Prostate gland (tissue), 2 donors: ENCODE measurements at regions not wholly inside any gene's neighbourhood (a gene's known extent, or its start where the extent isn't known, plus 50 kb on each side); places are given as distances from the start of the nearest gene placed in this dataset.

ENCODE experiments used
- DNase-seq: peaks from one replicate; pipeline ENCODE4 v3.0.0-alpha.2; 2019; ENCODE audit warnings: low spot score
- H3K27ac ChIP-seq, 2 donors: fragments of 200-600 bp; sonication (generic); 2 replicates each; pipeline ENCODE4 v1.5.1; 2017 to 2019
- H3K27me3 ChIP-seq: fragments of 200-600 bp; sonication (generic); replicated peaks from 2 replicates; pipeline ENCODE4 v1.5.1; 2019; ENCODE audit not compliant: insufficient read depth
- H3K36me3 ChIP-seq, 2 donors: fragments of 200-600 bp; sonication (generic); 1 replicate in 1 of 2; 2 replicates in 1 of 2; pipeline versions ENCODE4 v1.5.1 to v1.8.1; 2017 to 2019
- H3K4me1 ChIP-seq: fragments of 200-600 bp; sonication (generic); replicated peaks from 2 replicates; pipeline ENCODE4 v1.5.1; 2019
- H3K4me3 ChIP-seq, 2 donors: fragments of 200-600 bp; sonication (generic); 2 replicates each; pipeline ENCODE4 v1.5.1; 2017 to 2019
- H3K9me3 ChIP-seq: fragments of 200-600 bp; sonication (generic); 2 replicates; pipeline ENCODE4 v1.5.1; 2017
- POLR2A ChIP-seq: fragments of 450-650 bp; IDR thresholded peaks from one replicate; pipeline ENCODE4 v1.6.1; 2016; ENCODE audit warnings: antibody characterized with exemption, mild to moderate bottlenecking
- POLR2AphosphoS5 ChIP-seq: sonication (generic); formaldehyde crosslinking; IDR thresholded peaks from one replicate; pipeline ENCODE4 v1.6.1; 2017; ENCODE audit warnings: antibody characterized with exemption
- WGBS: methylation state at CpG from one replicate; pipeline ENCODE4 v1.1.5; 2018; 5-methylcytosine and 5-hydroxymethylcytosine counted together
- intact Hi-C: fragments of 100-400 bp; cut with DNase I; formaldehyde crosslinking; loops from one replicate; pipeline ENCODE4 v1.14.2; 2022
- TF ChIP-seq, protein P1 (sequence below), 4 experiments: fragments of 200-600 bp in 2 of 4; fragments of 450-650 bp in 2 of 4; sonication (generic) in 2 of 4; IDR thresholded peaks; 1 replicate in 3 of 4; 2 replicates in 1 of 4; pipeline ENCODE4 v1.5.1; 2016 to 2019; ENCODE audit warnings: antibody characterized with exemption in 4 of 4, mild to moderate bottlenecking in 2 of 4, moderate library complexity in 2 of 4

DNA sequence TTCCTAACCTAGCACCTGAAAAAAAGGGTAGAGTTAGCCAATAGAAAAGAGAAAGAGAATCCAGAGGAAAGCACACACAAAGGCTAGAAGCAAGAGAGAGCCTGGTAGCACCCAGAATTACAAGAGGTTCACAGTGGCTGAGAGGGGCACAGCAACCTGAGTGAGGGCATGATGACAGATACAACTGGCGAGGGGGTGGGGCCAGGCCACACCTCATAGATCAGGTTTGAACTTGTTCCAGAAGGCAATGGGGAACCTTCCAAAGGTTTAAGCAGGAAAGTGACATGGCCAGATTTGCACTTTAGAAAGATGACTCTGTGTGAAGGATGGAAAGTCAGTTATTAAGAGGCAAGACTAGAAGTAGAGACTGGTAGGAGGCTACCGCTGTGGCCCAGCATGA, 148.0 kb downstream of the TTC32 start:
- Histone ChIP-seq H3K27ac (no peak overlapping the region), H3K27me3 (no peaks in the 10 kb centered on the region), H3K4me1 (no peaks in the 10 kb centered on the region), H3K36me3 (no peaks in the 10 kb centered on the region), H3K9me3 (no peaks in the 10 kb centered on the region), H3K4me3 (no peak overlapping the region)
- intact Hi-C loops = loop anchor here (10.0 kb wide), 1 partner anchor 1239 kb away; no protein-coding TSS in a partner anchor
- 89% methylated on average over 2 of the region's 2 CpGs for WGBS
- TF ChIP-seq, protein P1, sequence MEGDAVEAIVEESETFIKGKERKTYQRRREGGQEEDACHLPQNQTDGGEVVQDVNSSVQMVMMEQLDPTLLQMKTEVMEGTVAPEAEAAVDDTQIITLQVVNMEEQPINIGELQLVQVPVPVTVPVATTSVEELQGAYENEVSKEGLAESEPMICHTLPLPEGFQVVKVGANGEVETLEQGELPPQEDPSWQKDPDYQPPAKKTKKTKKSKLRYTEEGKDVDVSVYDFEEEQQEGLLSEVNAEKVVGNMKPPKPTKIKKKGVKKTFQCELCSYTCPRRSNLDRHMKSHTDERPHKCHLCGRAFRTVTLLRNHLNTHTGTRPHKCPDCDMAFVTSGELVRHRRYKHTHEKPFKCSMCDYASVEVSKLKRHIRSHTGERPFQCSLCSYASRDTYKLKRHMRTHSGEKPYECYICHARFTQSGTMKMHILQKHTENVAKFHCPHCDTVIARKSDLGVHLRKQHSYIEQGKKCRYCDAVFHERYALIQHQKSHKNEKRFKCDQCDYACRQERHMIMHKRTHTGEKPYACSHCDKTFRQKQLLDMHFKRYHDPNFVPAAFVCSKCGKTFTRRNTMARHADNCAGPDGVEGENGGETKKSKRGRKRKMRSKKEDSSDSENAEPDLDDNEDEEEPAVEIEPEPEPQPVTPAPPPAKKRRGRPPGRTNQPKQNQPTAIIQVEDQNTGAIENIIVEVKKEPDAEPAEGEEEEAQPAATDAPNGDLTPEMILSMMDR (IDR thresholded peaks at IDR 0.05) = no peak
- TF ChIP-seq POLR2AphosphoS5 = no peak
- TF ChIP-seq POLR2A = no peak
- no peak for DNase-seq

- 68% methylated on average over 1 of the region's 1 CpG for WGBS
- intact Hi-C loops = loop anchor here (10.0 kb wide), 1 partner anchor 1239 kb away; no protein-coding TSS in a partner anchor
- no peak overlapping the region for H3K27ac ChIP-seq
- no peaks in the 10 kb centered on the region for H3K27me3 ChIP-seq
- TF ChIP-seq POLR2AphosphoS5 (no peak), POLR2A (no peak)
- TF ChIP-seq, protein P1 (IDR thresholded peaks at IDR 0.05) = no peak
- no peaks in the 10 kb centered on the region for H3K36me3 ChIP-seq
- H3K4me1 ChIP-seq = no peaks in the 10 kb centered on the region
- no peak overlapping the region for H3K4me3 ChIP-seq
- no peaks in the 10 kb centered on the region for H3K9me3 ChIP-seq
- DNase-seq = no peak
These were observed 148.5 kb downstream of the TTC32 start for GRCh38 chr2:19753314-19753713.

DNA sequence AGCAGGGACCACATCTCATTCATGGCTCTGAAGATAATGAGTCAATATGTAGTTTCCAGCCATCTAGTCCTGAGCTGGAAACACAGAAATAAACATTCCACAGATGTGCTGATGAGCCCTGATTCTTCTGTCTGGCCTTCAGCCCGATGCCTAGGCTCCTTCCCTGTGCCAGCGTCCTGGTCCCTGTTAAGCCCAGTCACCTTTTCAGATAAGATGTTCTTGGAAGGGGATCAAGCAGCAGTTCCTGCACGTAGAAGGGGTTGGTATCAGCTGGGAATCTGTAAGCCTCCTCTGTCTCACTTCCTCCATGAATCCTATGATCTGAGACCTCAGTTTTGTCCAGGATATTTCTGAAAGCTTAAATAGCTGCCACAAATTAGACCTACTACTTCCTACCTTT, 149.3 kb downstream of the TTC32 start:
- H3K4me3 ChIP-seq = no peak overlapping the region
- intact Hi-C loops = loop anchor here (10.0 kb wide), 1 partner anchor 1238 kb away; no protein-coding TSS in a partner anchor

GRCh38 chr2:19751631-19752030, 150.2 kb downstream of the TTC32 start:
- intact Hi-C loops = loop anchor here (10.0 kb wide), 1 partner anchor 1237 kb away; no protein-coding TSS in a partner anchor
- no peak for DNase-seq
- 72% methylated on average over 3 of the region's 3 CpGs for WGBS
- TF ChIP-seq POLR2A (no peak), POLR2AphosphoS5 (no peak)
- TF ChIP-seq, protein P1 (IDR thresholded peaks at IDR 0.05) = no peak
- no peak overlapping the region for H3K27ac ChIP-seq
- no peaks in the 10 kb centered on the region for H3K27me3 ChIP-seq
- no peak overlapping the region for H3K4me3 ChIP-seq
- no peaks in the 10 kb centered on the region for H3K4me1 ChIP-seq
- no peaks in the 10 kb centered on the region for H3K36me3 ChIP-seq
- no peaks in the 10 kb centered on the region for H3K9me3 ChIP-seq

More for the DNA sequence above, 149.3 kb downstream of the TTC32 start:
- no peak for DNase-seq
- no peaks in the 10 kb centered on the region for H3K27me3 ChIP-seq
- H3K27ac ChIP-seq = no peak overlapping the region
- H3K36me3 ChIP-seq = no peaks in the 10 kb centered on the region
- H3K9me3 ChIP-seq = no peaks in the 10 kb centered on the region
- no peaks in the 10 kb centered on the region for H3K4me1 ChIP-seq
- TF ChIP-seq, protein P1 (IDR thresholded peaks at IDR 0.05) = no peak
- no peak for TF ChIP-seq POLR2A
- no peak for TF ChIP-seq POLR2AphosphoS5
- 32% methylated on average over 3 of the region's 3 CpGs for WGBS

- Histone ChIP-seq H3K27me3 (no peaks in the 10 kb centered on the region), H3K27ac (no peak overlapping the region), H3K4me1 (no peaks in the 10 kb centered on the region), H3K36me3 (no peaks in the 10 kb centered on the region), H3K4me3 (no peak overlapping the region), H3K9me3 (no peaks in the 10 kb centered on the region)
- no peak for DNase-seq
- intact Hi-C loops = loop anchor here (10.0 kb wide), 1 partner anchor 1235 kb away; no protein-coding TSS in a partner anchor
- TF ChIP-seq POLR2AphosphoS5 (no peak), POLR2A (no peak)
- TF ChIP-seq, protein P1 (IDR thresholded peaks at IDR 0.05) = no peak
- 91% methylated on average over 4 of the region's 4 CpGs for WGBS
These were observed 151.6 kb downstream of the TTC32 start for GRCh38 chr2:19750136-19750535.
